ENCODE measurements at regions not wholly inside any gene's neighbourhood (a gene's known extent, or its start where the extent isn't known, plus 50 kb on each side); places are given as distances from the start of the nearest gene placed in this dataset.

GRCh38 chr2:75310876-75311275, 111.6 kb upstream of the TACR1 start:
- TF ChIP-seq CTCF (IDR thresholded peaks at IDR 0.05) (no peak), POLR2A (IDR thresholded peaks at IDR 0.05) (no peak), POLR2AphosphoS5 (IDR thresholded peaks at IDR 0.05; ENCODE audit: insufficient read depth in 1 of 2, low read depth in 1 of 2) (no peak)

Data from vagina (tissue), 2 donors.